ENCODE measurements at regions not wholly inside any gene's neighbourhood (a gene's known extent, or its start where the extent isn't known, plus 50 kb on each side); places are given as distances from the start of the nearest gene placed in this dataset.
"Not testable (repeated sequence)": the region's sequence is repeated elsewhere in the genome, so short reads cannot be mapped to it uniquely, and the experiment has no call there.

- no peak overlapping the region for H3K4me3 ChIP-seq (replicated peaks in 1 of 3; ENCODE audit: insufficient read depth in 1 of 3, low read depth in 1 of 3, low read length in 3 of 3)
- H3K9me1 ChIP-seq (replicated peaks; ENCODE audit: control insufficient read depth, extremely low read depth, insufficient read depth, low read length) = no peaks in the 10 kb centered on the region
- no peaks in the 10 kb centered on the region for H3K9me3 ChIP-seq (replicated peaks; ENCODE audit: control insufficient read depth, insufficient read depth, low read length)
- intact Hi-C loops (cut with micrococcal nuclease) = no loop called here
- POLR2A ChIA-PET = no interaction called here
- H3K27ac ChIP-seq (ENCODE audit: insufficient read depth, low read depth, low read length) = no peak overlapping the region
- H3K36me3 ChIP-seq (ENCODE audit: control insufficient read depth in 2 of 2, extremely low read depth in 1 of 2, insufficient read depth in 2 of 2, low read length in 2 of 2) = no peaks in the 10 kb centered on the region
- CTCF ChIA-PET = no interaction called here
- no peak for FAIRE-seq
- no peaks in the 10 kb centered on the region for H3K79me2 ChIP-seq (ENCODE audit: control insufficient read depth, insufficient read depth, low read length)
- TF ChIP-seq POLR2A (IDR thresholded peaks at IDR 0.05; ENCODE audit: low read depth, low read length) (no peak), GATA2 (IDR thresholded peaks at IDR 0.05; ENCODE audit: insufficient read depth, insufficient read length, low read depth, low read length) (no peak), MAX (IDR thresholded peaks at IDR 0.05; ENCODE audit: insufficient read depth, insufficient read length) (no peak), FOS (IDR thresholded peaks at IDR 0.05; ENCODE audit: borderline replicate concordance, insufficient read depth, low read length) (no peak), JUN (IDR thresholded peaks at IDR 0.05; ENCODE audit: borderline replicate concordance, insufficient read depth, insufficient read length, low read depth) (no peak), POLR2AphosphoS5 (IDR thresholded peaks at IDR 0.05; ENCODE audit: insufficient read depth, low read depth, low read length) (no peak), MYC (IDR thresholded peaks at IDR 0.05; ENCODE audit: low read depth, low read length) (no peak), CTCF (IDR thresholded peaks at IDR 0.05; ENCODE audit: extremely low read depth in 1 of 2, insufficient read depth in 1 of 2, low read depth in 1 of 2, low read length in 2 of 2) (no peak), EZH2 (IDR thresholded peaks at IDR 0.05; ENCODE audit: borderline replicate concordance, low read depth, low read length, severe bottlenecking) (no peak)
- no peaks in the 10 kb centered on the region for H3K27me3 ChIP-seq (ENCODE audit: control insufficient read depth in 2 of 2, insufficient read depth in 2 of 2, low read length in 2 of 2)
- H2AFZ ChIP-seq (ENCODE audit: low read depth, low read length) = no peak overlapping the region
- no peak for DNase-seq (ENCODE audit: low read depth, low spot score)
- H3K9ac ChIP-seq (replicated peaks; ENCODE audit: extremely low read depth, insufficient read depth, low read length) = no peak overlapping the region
- H4K20me1 ChIP-seq (replicated peaks; ENCODE audit: control insufficient read depth, extremely low read depth, insufficient read depth, low read length) = no peaks in the 10 kb centered on the region
- H3K4me2 ChIP-seq (ENCODE audit: insufficient read depth, low read length) = no peak overlapping the region
- dilution Hi-C loops (cut with MboI; ENCODE audit: extremely low pct_ligation_motif_present, low sequenced_read_pairs) = no loop called here
- BruUV-seq (replicated peaks) = no TSS peak
- no peaks in the 10 kb centered on the region for H3K4me1 ChIP-seq (ENCODE audit: control insufficient read depth, extremely low read depth, insufficient read depth, low read length)
Observed at GRCh38 chr2:192899466-192899865, 704.7 kb upstream of the TMEFF2 start.

- H3K79me2 ChIP-seq (ENCODE audit: control insufficient read depth, insufficient read depth, low read length); CTCF ChIA-PET; DNase-seq (ENCODE audit: low read depth, low spot score); POLR2A ChIA-PET; H3K9me3 ChIP-seq (replicated peaks; ENCODE audit: control insufficient read depth, insufficient read depth, low read length); H3K4me2 ChIP-seq (ENCODE audit: insufficient read depth, low read length); H4K20me1 ChIP-seq (replicated peaks; ENCODE audit: control insufficient read depth, extremely low read depth, insufficient read depth, low read length); H3K9me1 ChIP-seq (replicated peaks; ENCODE audit: control insufficient read depth, extremely low read depth, insufficient read depth, low read length); BruUV-seq (replicated peaks); H3K27ac ChIP-seq (ENCODE audit: insufficient read depth, low read depth, low read length); H3K27me3 ChIP-seq (ENCODE audit: control insufficient read depth in 2 of 2, insufficient read depth in 2 of 2, low read length in 2 of 2); H3K4me3 ChIP-seq (replicated peaks in 1 of 3; ENCODE audit: insufficient read depth in 1 of 3, low read depth in 1 of 3, low read length in 3 of 3); H3K9ac ChIP-seq (replicated peaks; ENCODE audit: extremely low read depth, insufficient read depth, low read length); H3K36me3 ChIP-seq (ENCODE audit: control insufficient read depth in 2 of 2, extremely low read depth in 1 of 2, insufficient read depth in 2 of 2, low read length in 2 of 2); FAIRE-seq; dilution Hi-C loops (cut with MboI; ENCODE audit: extremely low pct_ligation_motif_present, low sequenced_read_pairs); H2AFZ ChIP-seq (ENCODE audit: low read depth, low read length); intact Hi-C loops (cut with micrococcal nuclease); H3K4me1 ChIP-seq (ENCODE audit: control insufficient read depth, extremely low read depth, insufficient read depth, low read length): not testable (repeated sequence)
Observed at GRCh38 chr2:192893976-192894375, 699.2 kb upstream of the TMEFF2 start.

Data from endothelial cell of umbilical vein (primary cell).